Epidermal melanocyte (primary cell): ENCODE measurements at regions not wholly inside any gene's neighbourhood (a gene's known extent, or its start where the extent isn't known, plus 50 kb on each side); places are given as distances from the start of the nearest gene placed in this dataset.
"Not testable (repeated sequence)": the region's sequence is repeated elsewhere in the genome, so short reads cannot be mapped to it uniquely, and the experiment has no call there.

Experiments used
- DNase-seq: peaks from one replicate; pipeline ENCODE4 v3.0.0; 2011; ENCODE audit warnings: low spot score; ENCODE audit not compliant: insufficient read length

- DNase-seq, result no peak
Measured at GRCh38 chr2:72078773-72079172, 68.9 kb downstream of the CYP26B1 start.

GRCh38 chr2:72077702-72078169 is 69.9 kb downstream of the CYP26B1 start:
- DNase-seq, result no peak

GRCh38 chr2:72073373-72073772 is 74.3 kb downstream of the CYP26B1 start:
- DNase-seq, result not testable (repeated sequence)

GRCh38 chr2:72064197-72064596 is 83.5 kb downstream of the CYP26B1 start:
- DNase-seq, result not testable (repeated sequence)

GRCh38 chr2:72062336-72062735 is 85.3 kb downstream of the CYP26B1 start:
- DNase-seq, result no peak

GRCh38 chr2:72057308-72057707 is 90.4 kb downstream of the CYP26B1 start:
- no peak for DNase-seq

- no peak for DNase-seq
Measured at GRCh38 chr2:72051971-72052505, 95.6 kb downstream of the CYP26B1 start.

GRCh38 chr2:72051204-72051603 is 96.5 kb downstream of the CYP26B1 start:
- no peak for DNase-seq

GRCh38 chr2:72050734-72051133 is 96.9 kb downstream of the CYP26B1 start:
- no peak for DNase-seq

GRCh38 chr2:72048881-72049477 is 98.7 kb downstream of the CYP26B1 start:
- DNase-seq, result no peak

- no peak for DNase-seq
Measured at GRCh38 chr2:72043985-72044384, 103.7 kb downstream of the CYP26B1 start.

- DNase-seq, result no peak
Measured at GRCh38 chr2:72041638-72042111, 106.0 kb downstream of the CYP26B1 start.

GRCh38 chr2:72040629-72041571 is 106.8 kb downstream of the CYP26B1 start:
- DNase-seq, result no peak

GRCh38 chr2:72038524-72038923 is 109.1 kb downstream of the CYP26B1 start:
- DNase-seq, result no peak

- no peak for DNase-seq
Measured at GRCh38 chr2:72037261-72037666, 110.4 kb downstream of the CYP26B1 start.

GRCh38 chr2:72036595-72036994 is 111.1 kb downstream of the CYP26B1 start:
- DNase-seq, result no peak

- no peak for DNase-seq
Measured at GRCh38 chr2:72036173-72036545, 111.5 kb downstream of the CYP26B1 start.

GRCh38 chr2:72035518-72036172 is 112.0 kb downstream of the CYP26B1 start:
- DNase-seq, result no peak

- no peak for DNase-seq
Measured at GRCh38 chr2:72034353-72035095, 113.1 kb downstream of the CYP26B1 start.

- no peak for DNase-seq
Measured at GRCh38 chr2:72033636-72034035, 114.0 kb downstream of the CYP26B1 start.

- DNase-seq, result no peak
Measured at GRCh38 chr2:72032481-72033041, 115.1 kb downstream of the CYP26B1 start.
